ENCODE measurements at regions not wholly inside any gene's neighbourhood (a gene's known extent, or its start where the extent isn't known, plus 50 kb on each side); places are given as distances from the start of the nearest gene placed in this dataset.
"Not testable (repeated sequence)": the region's sequence is repeated elsewhere in the genome, so short reads cannot be mapped to it uniquely, and the experiment has no call there.

DNA sequence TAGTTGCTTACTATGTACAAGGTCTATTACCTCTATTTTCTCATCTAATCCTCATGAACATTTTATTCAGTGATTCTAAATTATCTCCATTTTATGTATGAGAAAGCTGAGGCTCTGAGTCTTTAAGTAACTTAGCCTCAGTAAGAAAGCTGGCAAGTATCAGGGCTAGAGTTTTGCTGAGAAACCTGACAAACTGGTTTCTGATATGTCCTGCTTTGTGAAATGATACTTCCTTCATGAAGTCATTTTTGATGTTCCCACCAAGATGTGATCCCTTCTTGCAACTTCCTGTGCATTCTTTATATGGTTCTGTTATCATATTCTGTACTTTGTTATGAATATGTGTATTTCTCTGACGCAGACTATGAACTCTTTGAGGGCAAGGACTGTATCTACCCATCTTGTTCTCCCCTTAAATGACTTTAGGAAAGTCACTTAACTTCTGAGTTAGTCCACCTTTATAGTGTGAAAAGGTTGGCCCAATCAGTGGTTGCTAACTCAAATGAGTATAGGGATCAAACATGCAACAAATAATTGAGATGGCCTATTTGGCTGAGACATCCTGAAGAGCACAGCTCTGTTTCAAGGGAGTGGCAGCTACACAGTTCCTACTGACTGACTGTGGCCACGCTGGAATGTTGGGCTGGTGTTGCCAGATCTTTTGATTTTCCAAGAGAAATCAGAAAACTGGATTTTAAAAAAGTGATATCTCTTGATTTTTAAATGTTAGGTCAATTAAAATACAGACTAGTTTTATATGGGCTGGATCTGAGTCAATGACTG, 127.9 kb upstream of the AMOT start:
- H3K4me1 ChIP-seq (replicated peaks in 1 of 2), result no peaks in the 10 kb centered on the region
- WGBS, 10 experiments, result 0 to 100% (median 100%) methylated on average over 1 to 2 of the region's 2 CpGs; no CpG with 5 or more reads in 7 of the 10 experiments

DNA sequence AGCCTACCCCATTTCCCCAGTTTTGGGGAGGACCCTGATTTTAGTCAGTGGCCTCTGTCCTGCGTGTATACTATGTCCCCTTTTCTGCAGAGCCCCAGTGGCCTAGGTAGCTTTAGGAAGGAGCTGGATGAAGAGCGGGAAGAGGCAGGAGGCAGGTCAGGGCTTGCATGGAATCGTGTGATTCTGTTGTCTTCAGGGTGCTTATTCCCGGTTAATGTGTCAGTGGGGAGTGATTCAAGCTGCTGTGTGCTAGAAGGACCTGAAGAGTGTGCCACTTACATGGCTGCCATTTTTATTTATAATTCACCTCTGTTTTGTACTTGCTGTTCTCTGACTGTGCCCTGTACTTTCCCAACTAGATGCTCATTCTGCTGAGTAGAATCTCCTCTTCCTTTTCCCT, 127.3 kb upstream of the AMOT start:
- no peaks in the 10 kb centered on the region for H3K4me1 ChIP-seq (replicated peaks in 1 of 2)
- in situ Hi-C loops (cut with MboI; ENCODE audit: low pct_unique_long_range_greater_than_20kb in 2 of 9, low sequenced_read_pairs in 9 of 9, unreplicated experiment in 9 of 9), result no loop called here
- 20 to 100% (median 100%) methylated on average over 1 of the region's 4 CpGs; no CpG with 5 or more reads in 7 of the 10 experiments for WGBS, 10 experiments
- H3K4me3 ChIP-seq, result no peak overlapping the region
- no peak for ATAC-seq (replicated peaks in 6 of 8)
- no peak overlapping the region for H3K27ac ChIP-seq

More for the DNA sequence above, 127.9 kb upstream of the AMOT start:
- ATAC-seq (replicated peaks in 6 of 8), result no peak
- in situ Hi-C loops (cut with MboI; ENCODE audit: low pct_unique_long_range_greater_than_20kb in 2 of 9, low sequenced_read_pairs in 9 of 9, unreplicated experiment in 9 of 9), result no loop called here
- H3K4me3 ChIP-seq, result no peak overlapping the region
- H3K27ac ChIP-seq, result no peak overlapping the region

DNA sequence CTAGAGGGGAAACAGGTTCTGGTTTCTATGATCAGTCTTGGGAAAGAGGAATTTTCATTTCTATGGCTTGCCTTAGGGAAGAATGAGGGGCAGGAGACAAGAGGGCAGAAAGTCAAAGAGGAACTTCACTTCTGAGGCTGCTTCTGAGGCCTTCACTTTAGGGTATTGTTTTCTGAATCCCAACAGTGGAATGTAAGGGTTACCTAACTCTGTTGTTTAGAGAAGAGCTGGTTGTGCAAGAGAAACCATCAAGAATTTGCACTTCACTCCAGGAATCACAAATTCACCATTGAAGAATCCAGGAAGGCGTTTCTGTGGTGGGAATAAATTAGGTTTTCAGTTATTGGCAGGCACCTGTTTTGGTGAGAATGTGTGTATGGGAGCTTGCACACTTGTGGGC, 126.7 kb upstream of the AMOT start:
- no peak for ATAC-seq (replicated peaks in 6 of 8)
- in situ Hi-C loops (cut with MboI; ENCODE audit: low pct_unique_long_range_greater_than_20kb in 2 of 9, low sequenced_read_pairs in 9 of 9, unreplicated experiment in 9 of 9), result no loop called here
- Histone ChIP-seq H3K4me3 (no peak overlapping the region), H3K27ac (no peak overlapping the region), H3K4me1 (replicated peaks in 1 of 2) (no peaks in the 10 kb centered on the region)
- WGBS, 10 experiments, result 0 to 100% (median 17%) methylated on average over 1 of the region's 1 CpG; no CpG with 5 or more reads in 7 of the 10 experiments

DNA sequence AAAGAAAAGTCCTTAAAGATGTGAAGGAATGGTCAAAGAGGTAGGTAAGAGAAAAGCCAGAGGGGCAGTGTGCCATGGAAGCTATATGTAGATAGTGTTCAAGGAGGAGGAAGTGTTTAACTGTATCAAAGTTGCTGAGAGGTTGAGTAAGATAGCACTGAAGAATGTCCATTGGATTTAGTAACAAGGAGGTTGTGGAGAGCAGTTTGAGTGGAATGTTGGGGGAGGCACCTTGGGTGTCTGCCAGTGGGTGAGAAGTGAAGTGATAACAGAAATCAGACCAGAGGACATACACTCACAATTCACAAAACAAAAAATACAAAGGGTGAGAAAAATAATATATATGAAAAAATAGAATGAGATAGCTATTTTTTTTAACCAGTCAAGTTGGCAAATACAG, 121.3 kb upstream of the AMOT start:
- Histone ChIP-seq H3K4me3 (no peak overlapping the region), H3K4me1 (replicated peaks in 1 of 2) (no peaks in the 10 kb centered on the region), H3K27ac (no peak overlapping the region)
- no peak for ATAC-seq (replicated peaks in 6 of 8)
- in situ Hi-C loops (cut with MboI; ENCODE audit: low pct_unique_long_range_greater_than_20kb in 2 of 9, low sequenced_read_pairs in 9 of 9, unreplicated experiment in 9 of 9), result no loop called here

DNA sequence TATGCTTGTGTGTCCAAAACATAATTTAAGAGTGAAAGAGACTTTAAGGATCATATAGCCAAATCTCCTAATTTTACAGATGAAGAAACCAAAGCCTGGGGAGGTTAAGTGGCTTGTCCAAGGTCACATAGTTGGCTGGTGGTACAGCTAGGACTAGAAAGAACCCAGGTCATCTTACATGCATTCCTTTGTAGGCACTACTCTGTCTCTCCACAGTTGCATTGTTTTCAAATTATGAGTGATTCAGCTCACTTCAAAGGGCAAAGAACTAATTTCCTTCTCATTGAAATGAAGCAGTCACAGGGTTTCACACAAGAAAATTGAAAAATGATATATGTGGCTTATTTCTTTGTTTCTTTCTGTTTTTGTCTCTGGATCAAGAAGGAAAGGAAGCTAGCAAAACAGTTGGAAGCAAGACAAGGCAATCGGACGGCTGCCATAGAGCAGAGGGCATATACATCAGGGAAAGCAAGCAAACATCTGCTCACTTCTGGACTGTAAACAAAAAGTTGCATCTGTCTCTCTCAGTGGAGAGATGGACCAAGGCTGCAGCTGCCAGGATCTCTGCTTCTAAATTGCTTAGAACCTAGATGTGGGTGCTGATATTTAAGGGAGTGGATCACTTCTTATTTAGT, 107.5 kb upstream of the AMOT start:
- H3K4me3 ChIP-seq, result no peak overlapping the region
- in situ Hi-C loops (cut with MboI; ENCODE audit: low pct_unique_long_range_greater_than_20kb in 2 of 9, low sequenced_read_pairs in 9 of 9, unreplicated experiment in 9 of 9), result no loop called here
- no peaks in the 10 kb centered on the region for H3K4me1 ChIP-seq (replicated peaks in 1 of 2)
- ATAC-seq (replicated peaks in 6 of 8), result no peak
- H3K27ac ChIP-seq, result no peak overlapping the region
- 54 to 64% methylated on average over 2 of the region's 2 CpGs; no CpG with 5 or more reads in 8 of the 10 experiments for WGBS, 10 experiments

DNA sequence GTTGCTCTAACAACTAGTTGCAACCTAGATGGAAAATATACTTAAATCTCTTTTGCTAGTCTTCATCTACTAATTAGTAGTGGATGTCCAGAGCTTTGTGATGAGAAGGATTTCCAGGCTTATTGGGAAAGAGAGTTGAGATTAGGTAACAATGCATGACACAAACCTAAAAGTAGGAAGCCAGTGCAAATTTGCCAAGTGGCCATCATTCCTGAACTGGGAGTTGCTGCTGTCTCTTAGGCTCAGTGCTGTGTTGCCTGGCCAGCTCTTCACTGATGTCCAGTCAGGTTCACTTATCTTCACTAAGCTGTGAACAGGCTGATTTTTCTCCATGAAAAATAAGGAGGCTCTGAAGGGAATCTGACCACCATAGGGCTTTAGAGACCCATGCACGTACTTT, 105.6 kb upstream of the AMOT start:
- in situ Hi-C loops (cut with MboI; ENCODE audit: low pct_unique_long_range_greater_than_20kb in 2 of 9, low sequenced_read_pairs in 9 of 9, unreplicated experiment in 9 of 9), result no loop called here
- Histone ChIP-seq H3K27ac (no peak overlapping the region), H3K4me1 (replicated peaks in 1 of 2) (no peaks in the 10 kb centered on the region), H3K4me3 (no peak overlapping the region)
- no peak for ATAC-seq (replicated peaks in 6 of 8)
- WGBS, 10 experiments, result 90% methylated on average over 1 of the region's 1 CpG; no CpG with 5 or more reads in 9 of the 10 experiments

DNA sequence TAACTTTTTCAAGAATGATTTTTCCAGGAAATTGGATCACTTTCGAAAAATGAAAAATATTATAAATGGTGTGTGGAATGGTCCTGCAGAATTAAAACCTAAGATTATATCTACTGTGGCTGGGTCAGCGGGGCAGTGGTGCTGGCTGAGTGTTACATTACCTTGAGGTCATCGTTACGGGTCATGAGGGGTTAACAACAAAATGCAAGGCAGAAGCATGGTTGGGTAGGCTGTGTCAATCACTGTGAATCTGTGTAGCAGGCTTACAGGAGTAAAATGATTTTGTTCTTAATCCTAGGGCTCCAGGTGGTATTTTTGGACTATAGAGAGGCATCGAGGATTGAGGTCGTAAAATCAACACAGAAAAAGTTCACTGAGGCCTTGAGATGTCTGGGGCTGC, 105.2 kb upstream of the AMOT start:
- H3K4me3 ChIP-seq, result no peak overlapping the region
- no peak for ATAC-seq (replicated peaks in 6 of 8)
- in situ Hi-C loops (cut with MboI; ENCODE audit: low pct_unique_long_range_greater_than_20kb in 2 of 9, low sequenced_read_pairs in 9 of 9, unreplicated experiment in 9 of 9), result no loop called here
- 20 to 85% (median 53%) methylated on average over 1 to 6 of the region's 6 CpGs; no CpG with 5 or more reads in 4 of the 10 experiments for WGBS, 10 experiments
- H3K27ac ChIP-seq, result no peak overlapping the region
- H3K4me1 ChIP-seq (replicated peaks in 1 of 2), result no peaks in the 10 kb centered on the region

DNA sequence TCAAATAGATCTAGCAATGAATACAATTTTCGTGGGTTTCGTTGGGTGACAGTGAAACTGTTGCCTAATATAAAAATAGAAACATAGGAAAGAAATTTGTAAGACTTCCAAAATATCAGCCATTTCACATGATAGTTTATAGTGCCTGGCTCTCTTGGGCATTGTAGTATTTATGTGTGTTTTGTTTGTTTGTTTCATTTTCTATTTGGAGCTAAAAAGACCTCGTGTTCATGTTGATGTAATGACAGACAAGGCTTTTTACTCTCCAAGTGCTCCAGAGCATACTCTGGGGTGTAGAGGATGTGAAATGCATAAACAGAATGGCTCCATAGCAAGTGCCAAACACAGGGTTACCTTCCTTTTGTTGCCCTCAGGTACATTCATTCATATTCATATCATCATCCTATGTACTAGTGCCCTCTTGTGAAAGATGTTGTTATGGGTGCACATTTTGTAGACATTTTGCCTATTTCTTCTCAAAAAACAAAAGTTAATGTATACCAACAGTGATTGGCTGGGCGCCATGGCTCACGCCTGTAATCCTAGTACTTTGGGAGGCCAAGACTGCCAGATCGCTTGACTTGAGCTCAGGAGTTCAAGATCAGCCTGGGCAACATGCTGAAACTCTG, 100.7 kb upstream of the AMOT start:
- no peak for ATAC-seq (replicated peaks in 6 of 8)
- Histone ChIP-seq H3K4me3 (no peak overlapping the region), H3K4me1 (replicated peaks in 1 of 2) (no peaks in the 10 kb centered on the region), H3K27ac (no peak overlapping the region)
- 0 to 94% (median 0%) methylated on average over 1 to 6 of the region's 6 CpGs; no CpG with 5 or more reads in 5 of the 10 experiments for WGBS, 10 experiments
- in situ Hi-C loops (cut with MboI; ENCODE audit: low pct_unique_long_range_greater_than_20kb in 2 of 9, low sequenced_read_pairs in 9 of 9, unreplicated experiment in 9 of 9), result no loop called here

DNA sequence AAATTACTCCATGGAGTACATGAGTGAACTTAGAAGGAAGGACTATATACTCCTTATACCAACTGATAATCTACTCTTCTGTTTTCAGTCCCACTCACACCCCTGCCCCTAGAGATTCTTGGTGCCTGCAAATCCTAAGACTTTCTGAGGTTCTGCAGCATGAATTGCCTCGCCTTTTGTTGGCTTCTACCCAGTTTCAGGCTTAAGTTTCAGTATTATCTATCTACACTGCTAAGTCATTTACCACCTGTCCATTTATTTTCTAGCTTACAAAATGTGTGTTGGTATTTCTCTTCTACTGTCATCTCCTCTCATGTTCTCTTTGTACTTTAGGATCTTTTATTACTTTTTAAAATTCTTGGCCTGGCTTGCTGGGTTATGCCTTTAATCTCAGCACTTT, 94.4 kb upstream of the AMOT start:
- in situ Hi-C loops (cut with MboI; ENCODE audit: low pct_unique_long_range_greater_than_20kb in 2 of 9, low sequenced_read_pairs in 9 of 9, unreplicated experiment in 9 of 9), result no loop called here
- 0 to 100% methylated on average over 1 of the region's 1 CpG; no CpG with 5 or more reads in 8 of the 10 experiments for WGBS, 10 experiments
- Histone ChIP-seq H3K27ac (no peak overlapping the region), H3K4me3 (no peak overlapping the region), H3K4me1 (replicated peaks in 1 of 2) (no peaks in the 10 kb centered on the region)
- ATAC-seq (replicated peaks in 6 of 8), result no peak

DNA sequence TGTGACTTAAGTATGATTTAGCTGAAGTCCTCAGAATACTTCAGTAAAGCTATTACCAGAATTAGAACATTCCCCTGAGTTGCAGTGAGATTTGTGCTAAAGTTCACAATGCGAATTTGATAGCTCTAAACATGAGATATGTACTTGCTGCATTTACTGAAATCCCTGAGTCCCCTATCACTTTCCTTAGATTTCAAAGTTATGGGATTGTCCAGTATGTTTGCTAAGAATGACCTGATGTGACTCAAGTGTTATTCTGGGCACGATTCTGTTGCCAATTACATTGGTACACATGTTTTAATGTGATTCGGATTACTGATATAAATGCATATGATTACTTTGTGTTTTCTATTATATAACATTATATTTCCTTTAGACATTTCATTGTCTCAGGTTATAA, 91.3 kb upstream of the AMOT start:
- no peaks in the 10 kb centered on the region for H3K4me1 ChIP-seq (replicated peaks in 1 of 2)
- ATAC-seq (replicated peaks in 6 of 8), result no peak
- no peak overlapping the region for H3K4me3 ChIP-seq
- H3K27ac ChIP-seq, result no peak overlapping the region
- WGBS, 10 experiments, result 20 to 100% (median 80%) methylated on average over 1 to 2 of the region's 3 CpGs; no CpG with 5 or more reads in 4 of the 10 experiments
- in situ Hi-C loops (cut with MboI; ENCODE audit: low pct_unique_long_range_greater_than_20kb in 2 of 9, low sequenced_read_pairs in 9 of 9, unreplicated experiment in 9 of 9), result no loop called here

DNA sequence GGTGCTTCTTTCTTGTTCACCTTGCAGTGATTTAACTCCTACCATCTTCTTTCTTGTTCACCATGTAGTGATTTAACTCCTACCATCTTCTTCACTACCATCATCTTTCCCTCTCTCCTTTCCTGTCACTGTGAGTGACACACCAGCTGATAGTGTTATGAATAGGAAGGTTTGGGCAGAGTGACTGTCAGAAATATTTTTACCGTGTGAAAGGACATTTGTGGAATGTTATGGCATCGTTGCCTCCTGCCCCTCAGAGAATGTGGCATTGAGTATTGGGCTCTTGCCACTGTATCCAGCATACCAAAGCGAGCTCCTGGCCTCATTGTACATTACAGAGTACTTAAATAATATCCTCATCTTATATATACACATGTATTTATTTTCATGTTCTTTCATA, 90.8 kb upstream of the AMOT start:
- Histone ChIP-seq H3K27ac (no peak overlapping the region), H3K4me3 (no peak overlapping the region), H3K4me1 (replicated peaks in 1 of 2) (no peaks in the 10 kb centered on the region)
- in situ Hi-C loops (cut with MboI; ENCODE audit: low pct_unique_long_range_greater_than_20kb in 2 of 9, low sequenced_read_pairs in 9 of 9, unreplicated experiment in 9 of 9), result no loop called here
- WGBS, 10 experiments, result 20 to 92% (median 69%) methylated on average over 1 to 2 of the region's 3 CpGs; no CpG with 5 or more reads in 7 of the 10 experiments
- ATAC-seq (replicated peaks in 6 of 8), result no peak

DNA sequence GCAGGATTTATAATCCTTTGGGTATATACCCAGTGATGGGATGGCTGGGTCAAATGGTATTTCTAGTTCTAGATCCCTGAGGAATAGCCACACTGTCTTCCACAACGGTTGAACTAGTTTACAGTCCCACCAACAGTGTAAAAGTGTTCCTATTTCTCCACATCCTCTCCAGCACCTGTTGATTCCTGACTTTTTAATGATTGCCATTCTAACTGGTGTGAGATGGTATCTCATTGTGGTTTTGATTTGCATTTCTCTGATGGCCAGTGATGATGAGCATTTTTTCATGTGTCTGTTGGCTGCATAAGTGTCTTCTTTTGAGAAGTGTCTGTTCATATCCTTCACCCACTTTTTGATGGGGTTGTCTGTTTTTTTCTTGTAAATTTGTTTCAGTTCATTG, 82.8 kb upstream of the AMOT start:
- WGBS, 10 experiments, result no CpG with 5 or more reads among the region's 1 CpG
- H3K4me3 ChIP-seq; H3K27ac ChIP-seq; ATAC-seq (replicated peaks in 6 of 8); H3K4me1 ChIP-seq (replicated peaks in 1 of 2); in situ Hi-C loops (cut with MboI; ENCODE audit: low pct_unique_long_range_greater_than_20kb in 2 of 9, low sequenced_read_pairs in 9 of 9, unreplicated experiment in 9 of 9): not testable (repeated sequence)

DNA sequence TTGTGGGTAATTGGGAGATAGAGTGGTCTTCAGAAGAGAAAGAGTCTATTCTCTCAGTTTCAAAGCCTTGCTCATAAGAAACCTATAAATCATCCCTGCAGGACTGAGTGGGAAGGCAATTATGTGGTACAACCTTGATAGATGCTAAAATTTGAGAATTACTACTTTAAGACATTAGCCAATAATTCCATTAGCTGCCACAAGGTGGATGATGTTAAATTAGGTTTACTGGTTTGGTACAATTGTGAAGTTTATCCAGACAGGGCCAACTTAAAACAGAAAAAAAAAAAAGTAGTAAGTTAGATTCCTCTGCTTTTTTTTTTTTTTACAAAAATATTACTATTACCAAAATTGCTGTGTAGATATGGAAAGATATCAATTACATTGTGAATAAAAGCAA, 73.2 kb upstream of the AMOT start:
- Histone ChIP-seq H3K4me1 (replicated peaks in 1 of 2) (no peaks in the 10 kb centered on the region), H3K4me3 (no peak overlapping the region), H3K27ac (no peak overlapping the region)
- in situ Hi-C loops (cut with MboI; ENCODE audit: low pct_unique_long_range_greater_than_20kb in 2 of 9, low sequenced_read_pairs in 9 of 9, unreplicated experiment in 9 of 9), result no loop called here
- ATAC-seq (replicated peaks in 6 of 8), result no peak

DNA sequence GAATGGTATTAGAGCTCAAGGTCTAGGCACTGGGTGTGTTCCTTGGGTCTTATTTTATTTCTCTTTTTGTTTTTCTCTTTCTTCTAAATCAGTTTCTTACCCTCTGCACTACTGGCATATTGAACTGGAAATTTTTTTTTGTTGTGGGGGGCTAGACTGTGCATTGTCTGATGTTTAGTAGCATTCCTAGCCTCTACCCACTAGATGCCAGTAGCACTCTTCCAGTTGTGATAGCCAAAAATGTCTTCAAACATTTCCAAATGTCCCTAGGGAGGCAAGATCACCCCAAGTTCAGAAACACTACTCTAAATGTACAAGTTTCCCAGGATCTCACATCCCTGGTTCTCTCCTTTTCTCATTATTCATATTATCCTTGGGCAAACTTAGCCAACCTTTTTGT, 69.8 kb upstream of the AMOT start:
- no peaks in the 10 kb centered on the region for H3K4me1 ChIP-seq (replicated peaks in 1 of 2)
- no peak for ATAC-seq (replicated peaks in 6 of 8)
- in situ Hi-C loops (cut with MboI; ENCODE audit: low pct_unique_long_range_greater_than_20kb in 2 of 9, low sequenced_read_pairs in 9 of 9, unreplicated experiment in 9 of 9), result no loop called here
- H3K4me3 ChIP-seq, result no peak overlapping the region
- H3K27ac ChIP-seq, result no peak overlapping the region

Measured in motor neuron (in vitro differentiated cells).